Activated CD8-positive, alpha-beta T cell treated with anti-CD3 and anti-CD28 coated beads for 36 hours (primary cell): ENCODE measurements at regions not wholly inside any gene's neighbourhood (a gene's known extent, or its start where the extent isn't known, plus 50 kb on each side); places are given as distances from the start of the nearest gene placed in this dataset.
"Not testable (repeated sequence)": the region's sequence is repeated elsewhere in the genome, so short reads cannot be mapped to it uniquely, and the experiment has no call there.

Source experiments
- ATAC-seq: fragments of 200-7000 bp; cut with Tn5 transposase; one replicate; pipeline ENCODE4 v1.10.0; 2021; ENCODE audit warnings: mild to moderate bottlenecking, moderate library complexity
- CTCF ChIA-PET: fragments of 350-600 bp; sonication (Branson Sonifier 250); formaldehyde crosslinking; loops from one replicate; lab custom pipeline; 2021; ENCODE audit warnings: antibody characterized with exemption; lab: Charles Lee
- POLR2A ChIA-PET: fragments of 350-600 bp; sonication (Branson Sonifier 250); formaldehyde crosslinking; loops from one replicate; lab custom pipeline; 2021; ENCODE audit warnings: antibody characterized with exemption; lab: Charles Lee
- DNase-seq: peaks from one replicate; pipeline ENCODE4 v3.0.0-alpha.2; 2020
- H3K27ac Mint-ChIP-seq: one replicate; pipeline ENCODE4 v1.8.0; 2021; ENCODE audit warnings: mild to moderate bottlenecking, mixed read lengths
- H3K27me3 Mint-ChIP-seq: one replicate; pipeline ENCODE4 v1.8.0; 2021; ENCODE audit warnings: mixed read lengths
- H3K36me3 Mint-ChIP-seq: one replicate; pipeline ENCODE4 v1.8.0; 2021; ENCODE audit warnings: low read depth, mixed read lengths
- H3K4me1 Mint-ChIP-seq: one replicate; pipeline ENCODE4 v1.8.0; 2021; ENCODE audit warnings: low read depth, mixed read lengths
- H3K4me3 Mint-ChIP-seq: one replicate; pipeline ENCODE4 v1.8.0; 2021; ENCODE audit warnings: mild to moderate bottlenecking, moderate library complexity, mixed read lengths
- H3K9me3 Mint-ChIP-seq: one replicate; pipeline ENCODE4 v1.8.0; 2021; ENCODE audit warnings: mixed read lengths
- intact Hi-C: fragments of 100-400 bp; cut with micrococcal nuclease; formaldehyde crosslinking; loops from one replicate; pipeline ENCODE4 v1.10.0; 2022
- TF ChIP-seq, protein P1 (sequence below): fragments of 200-600 bp; IDR thresholded peaks from one replicate; pipeline ENCODE4 v1.8.0; 2022; ENCODE audit warnings: antibody characterized with exemption, mild to moderate bottlenecking

DNA sequence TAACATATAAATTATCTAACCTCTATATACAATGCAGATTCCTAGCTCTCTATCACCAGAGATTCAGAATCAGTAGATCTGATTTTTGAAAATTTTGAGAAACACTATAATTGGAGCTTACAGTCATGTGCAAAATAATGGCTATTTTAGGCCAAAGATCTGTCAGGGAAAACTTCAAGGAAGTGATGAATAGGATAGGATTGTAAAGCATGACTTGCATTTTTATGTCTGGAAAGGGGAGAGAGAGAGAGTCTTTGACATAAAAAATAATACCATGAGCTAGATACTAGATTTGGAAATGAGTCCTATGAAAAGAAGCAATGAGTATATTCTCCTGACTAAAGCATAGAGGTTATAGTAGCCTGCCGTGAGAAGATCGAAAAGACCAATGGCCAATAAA lies 181.1 kb downstream of the SDHAF3 start:
- no peaks in the 10 kb centered on the region for H3K9me3 Mint-ChIP-seq
- no peak overlapping the region for H3K27ac Mint-ChIP-seq
- intact Hi-C loops = no loop called here
- H3K27me3 Mint-ChIP-seq = no peaks in the 10 kb centered on the region
- DNase-seq (no peak), ATAC-seq (no peak)
- ChIA-PET POLR2A (no interaction called here), CTCF (no interaction called here)
- no peak overlapping the region for H3K4me3 Mint-ChIP-seq
- H3K4me1 Mint-ChIP-seq = no peaks in the 10 kb centered on the region
- TF ChIP-seq, protein P1, sequence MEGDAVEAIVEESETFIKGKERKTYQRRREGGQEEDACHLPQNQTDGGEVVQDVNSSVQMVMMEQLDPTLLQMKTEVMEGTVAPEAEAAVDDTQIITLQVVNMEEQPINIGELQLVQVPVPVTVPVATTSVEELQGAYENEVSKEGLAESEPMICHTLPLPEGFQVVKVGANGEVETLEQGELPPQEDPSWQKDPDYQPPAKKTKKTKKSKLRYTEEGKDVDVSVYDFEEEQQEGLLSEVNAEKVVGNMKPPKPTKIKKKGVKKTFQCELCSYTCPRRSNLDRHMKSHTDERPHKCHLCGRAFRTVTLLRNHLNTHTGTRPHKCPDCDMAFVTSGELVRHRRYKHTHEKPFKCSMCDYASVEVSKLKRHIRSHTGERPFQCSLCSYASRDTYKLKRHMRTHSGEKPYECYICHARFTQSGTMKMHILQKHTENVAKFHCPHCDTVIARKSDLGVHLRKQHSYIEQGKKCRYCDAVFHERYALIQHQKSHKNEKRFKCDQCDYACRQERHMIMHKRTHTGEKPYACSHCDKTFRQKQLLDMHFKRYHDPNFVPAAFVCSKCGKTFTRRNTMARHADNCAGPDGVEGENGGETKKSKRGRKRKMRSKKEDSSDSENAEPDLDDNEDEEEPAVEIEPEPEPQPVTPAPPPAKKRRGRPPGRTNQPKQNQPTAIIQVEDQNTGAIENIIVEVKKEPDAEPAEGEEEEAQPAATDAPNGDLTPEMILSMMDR = no peak
- H3K36me3 Mint-ChIP-seq = no peaks in the 10 kb centered on the region

DNA sequence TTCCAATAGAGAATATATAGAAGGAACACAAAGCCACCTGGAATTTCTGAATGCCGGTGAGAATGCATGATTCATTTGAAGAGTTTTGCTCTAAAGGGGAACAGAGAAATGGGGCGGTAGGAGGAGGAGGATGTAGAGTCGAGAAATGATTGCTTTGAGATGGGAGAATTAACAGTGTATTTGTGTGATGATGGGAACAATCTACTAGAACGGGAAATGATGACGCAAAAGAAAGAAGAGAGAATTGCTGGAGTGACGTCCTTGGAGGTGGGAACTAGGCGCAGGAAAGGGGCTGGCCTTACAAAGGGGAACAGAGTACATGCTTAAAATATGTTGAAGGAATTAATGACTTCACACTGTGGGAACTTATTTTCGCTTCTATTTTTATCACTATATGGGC lies 188.1 kb downstream of the SDHAF3 start:
- Mint-ChIP-seq H3K4me3 (no peak overlapping the region), H3K36me3 (no peaks in the 10 kb centered on the region), H3K27me3 (peaks cover 2% of the 10 kb centered on the region), H3K9me3 (no peaks in the 10 kb centered on the region), H3K27ac (no peak overlapping the region), H3K4me1 (no peaks in the 10 kb centered on the region)
- ChIA-PET CTCF (no interaction called here), POLR2A (no interaction called here)
- DNase-seq = no peak
- no peak for ATAC-seq
- TF ChIP-seq, protein P1 = no peak
- intact Hi-C loops = no loop called here

DNA sequence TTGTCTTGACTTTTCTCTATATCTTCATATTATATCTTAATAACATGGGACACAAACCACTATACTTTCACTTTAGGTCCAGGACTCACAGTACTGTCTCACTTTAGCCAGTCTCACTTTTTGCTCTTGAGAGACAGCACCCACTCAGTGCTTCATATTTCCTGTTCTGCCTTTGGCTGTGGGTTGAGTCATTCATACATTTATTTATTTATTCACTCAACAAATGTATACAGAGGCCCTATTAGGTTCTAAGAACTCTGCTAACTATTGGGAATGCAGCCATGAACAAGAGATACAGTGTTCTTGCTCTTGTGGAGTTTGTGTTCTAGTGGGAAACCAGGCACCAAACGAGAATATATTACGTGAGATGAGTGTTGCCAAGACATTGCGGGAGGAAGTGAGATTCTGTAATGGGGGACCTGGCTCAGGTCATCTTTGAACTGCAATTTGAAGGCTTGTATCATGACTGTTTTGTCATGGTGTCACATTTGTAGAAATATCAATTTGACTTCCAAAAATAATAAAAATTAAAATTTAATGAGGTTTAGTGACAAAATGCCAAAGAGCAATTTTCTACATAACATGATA lies 190.1 kb downstream of the SDHAF3 start:
- H3K4me1 Mint-ChIP-seq = no peaks in the 10 kb centered on the region
- POLR2A ChIA-PET = no interaction called here
- peaks cover 2% of the 10 kb centered on the region for H3K27me3 Mint-ChIP-seq

DNA sequence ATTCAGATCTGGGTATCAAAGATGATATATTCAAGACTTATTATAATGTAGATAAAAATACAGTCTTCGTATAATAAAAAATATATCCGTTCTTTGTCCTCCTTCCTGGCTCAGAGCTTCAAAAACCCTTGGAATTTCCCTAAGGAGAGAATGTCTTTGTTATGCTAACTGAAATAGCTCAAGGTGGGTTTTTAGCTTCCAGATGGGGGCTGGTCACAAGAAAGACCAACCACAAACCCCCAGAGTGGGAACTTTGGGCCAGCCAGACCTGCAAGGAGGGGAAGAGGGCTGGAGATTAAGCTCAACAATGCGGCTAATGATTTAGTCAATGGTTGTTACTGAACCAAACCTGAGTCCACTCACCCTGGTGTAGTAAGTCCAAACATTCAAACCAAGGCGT lies 196.4 kb downstream of the SDHAF3 start:
- DNase-seq (no peak), ATAC-seq (no peak)
- TF ChIP-seq, protein P1 = no peak
- no peak overlapping the region for H3K4me3 Mint-ChIP-seq
- CTCF ChIA-PET = interaction anchor here (1.5 kb wide), 1 partner anchor 11 kb away, joined by 3 read pairs; no protein-coding TSS in a partner anchor
- H3K9me3 Mint-ChIP-seq = no peaks in the 10 kb centered on the region
- POLR2A ChIA-PET = no interaction called here
- no peaks in the 10 kb centered on the region for H3K4me1 Mint-ChIP-seq
- no peak overlapping the region for H3K27ac Mint-ChIP-seq
- intact Hi-C loops = no loop called here
- H3K27me3 Mint-ChIP-seq = no peaks in the 10 kb centered on the region
- H3K36me3 Mint-ChIP-seq = no peaks in the 10 kb centered on the region

More for the DNA sequence above, 190.1 kb downstream of the SDHAF3 start:
- no peaks in the 10 kb centered on the region for H3K36me3 Mint-ChIP-seq
- no peaks in the 10 kb centered on the region for H3K9me3 Mint-ChIP-seq
- H3K4me3 Mint-ChIP-seq = no peak overlapping the region
- CTCF ChIA-PET = no interaction called here
- no peak overlapping the region for H3K27ac Mint-ChIP-seq
- TF ChIP-seq, protein P1 = no peak
- DNase-seq = no peak
- no peak for ATAC-seq
- intact Hi-C loops = no loop called here

- DNase-seq (no peak), ATAC-seq (no peak)
- H3K4me1 Mint-ChIP-seq = no peaks in the 10 kb centered on the region
- H3K27me3 Mint-ChIP-seq = no peaks in the 10 kb centered on the region
- no peak overlapping the region for H3K27ac Mint-ChIP-seq
- H3K36me3 Mint-ChIP-seq = no peaks in the 10 kb centered on the region
- H3K4me3 Mint-ChIP-seq = no peak overlapping the region
- ChIA-PET CTCF (no interaction called here), POLR2A (interaction anchor here (0.8 kb wide), 1 partner anchor 55 kb away, joined by 3 read pairs; no protein-coding TSS in a partner anchor)
- H3K9me3 Mint-ChIP-seq = no peaks in the 10 kb centered on the region
- TF ChIP-seq, protein P1 = no peak
- intact Hi-C loops = no loop called here
Observed at GRCh38 chr7:97317575-97317974, 200.1 kb downstream of the SDHAF3 start.

- CTCF ChIA-PET, H3K27ac Mint-ChIP-seq, H3K9me3 Mint-ChIP-seq, POLR2A ChIA-PET, H3K27me3 Mint-ChIP-seq, DNase-seq, H3K36me3 Mint-ChIP-seq, H3K4me1 Mint-ChIP-seq, H3K4me3 Mint-ChIP-seq, intact Hi-C loops, ATAC-seq: not testable (repeated sequence)
Observed at GRCh38 chr7:97329871-97330270, 212.4 kb downstream of the SDHAF3 start.
